Right ventricle myocardium superior (tissue), 1 donor: ENCODE measurements at regions not wholly inside any gene's neighbourhood (a gene's known extent, or its start where the extent isn't known, plus 50 kb on each side); places are given as distances from the start of the nearest gene placed in this dataset.
A peak's percentile ranks its signal among the peaks of the same experiment; 100 is the strongest.
"Not testable (repeated sequence)": the region's sequence is repeated elsewhere in the genome, so short reads cannot be mapped to it uniquely, and the experiment has no call there.

Experiments
- ATAC-seq: fragments of 200-7000 bp; cut with Tn5 transposase; one replicate; pipeline ENCODE4 v1.9.1; 2020; ENCODE audit warnings: mild to moderate bottlenecking; ENCODE audit not compliant: poor library complexity
- DNase-seq: peaks from one replicate; pipeline ENCODE4 v3.0.0-alpha.2; 2020
- intact Hi-C: fragments of 100-400 bp; cut with DNase I; formaldehyde crosslinking; loops from one replicate; pipeline ENCODE4 v1.11.2; 2022
- donor health status: DM: no; HTN: yes; CAD: no; lungs with severe emphysema.

DNA sequence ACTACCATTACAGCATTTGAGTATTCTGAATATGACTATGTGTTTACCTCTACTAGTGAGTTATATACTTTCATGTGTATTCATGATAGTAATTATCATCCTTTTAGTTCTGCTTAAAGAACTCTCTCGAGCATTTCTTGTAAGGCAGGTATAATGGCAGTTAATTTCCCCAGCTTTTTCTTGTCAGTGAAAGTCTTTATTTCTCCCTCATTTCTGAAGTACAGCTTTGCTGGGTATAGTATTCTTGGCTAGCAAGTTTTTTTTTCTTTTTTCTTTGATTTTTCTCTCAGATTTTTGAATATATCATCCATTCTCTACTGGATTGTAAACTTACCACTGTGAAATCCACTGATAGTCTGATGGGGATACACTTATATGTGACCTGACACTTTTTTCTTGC lies 165.9 kb upstream of the ARHGAP5 start:
- DNase-seq (no peak), ATAC-seq (no peak)
- intact Hi-C loops: no loop called here

DNA sequence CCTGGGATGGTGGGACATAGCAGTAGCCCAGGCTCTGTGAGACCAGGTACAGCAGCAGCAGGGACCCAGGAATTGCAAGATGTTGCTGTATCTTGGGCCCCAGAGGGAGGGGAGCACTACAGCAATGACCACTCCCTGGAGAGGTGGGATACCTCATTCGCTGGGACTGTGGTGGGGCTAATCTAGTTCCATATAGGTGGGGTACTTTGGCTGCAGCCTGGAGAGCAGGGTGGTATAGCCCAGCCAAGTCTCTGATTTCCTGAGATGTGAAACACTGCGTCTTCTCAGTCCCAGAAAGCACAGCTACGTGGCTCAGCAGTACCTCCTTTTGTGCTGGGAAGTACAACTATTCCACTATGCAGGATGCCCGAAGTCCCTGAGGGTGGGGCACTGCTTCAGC lies 163.7 kb upstream of the ARHGAP5 start:
- ATAC-seq: no peak
- DNase-seq: no peak
- intact Hi-C loops: no loop called here

- intact Hi-C loops, ATAC-seq: not testable (repeated sequence)
Observed at GRCh38 chr14:31918289-31918688, 158.8 kb upstream of the ARHGAP5 start.

DNA sequence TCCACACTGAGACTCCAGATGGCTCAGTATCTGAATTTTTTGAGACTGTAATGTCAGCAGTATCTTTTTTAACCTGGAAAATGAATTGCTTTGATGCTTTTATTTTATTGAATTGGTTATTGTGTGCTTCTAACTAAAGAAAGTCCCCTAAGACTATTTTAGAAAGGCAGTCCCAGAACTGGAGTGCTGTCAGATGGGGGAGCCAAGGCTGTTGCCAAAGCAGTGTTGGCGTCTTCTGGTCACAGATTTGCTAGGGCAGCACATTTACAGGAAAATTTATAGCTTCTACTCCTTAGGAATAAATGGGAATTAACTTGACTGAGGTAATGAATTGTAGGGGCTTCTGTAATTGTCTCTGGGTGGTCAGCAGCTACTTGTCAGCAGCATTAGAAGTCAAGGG lies 157.1 kb upstream of the ARHGAP5 start:
- intact Hi-C loops: loop anchor here (10.0 kb wide), 1 partner anchor 355 kb away; the partner anchor contains the start of gene NUBPL
- DNase-seq (no peak), ATAC-seq (peak; percentile 45)

More at GRCh38 chr14:31918289-31918688, 158.8 kb upstream of the ARHGAP5 start:
- DNase-seq: not testable (repeated sequence)

DNA sequence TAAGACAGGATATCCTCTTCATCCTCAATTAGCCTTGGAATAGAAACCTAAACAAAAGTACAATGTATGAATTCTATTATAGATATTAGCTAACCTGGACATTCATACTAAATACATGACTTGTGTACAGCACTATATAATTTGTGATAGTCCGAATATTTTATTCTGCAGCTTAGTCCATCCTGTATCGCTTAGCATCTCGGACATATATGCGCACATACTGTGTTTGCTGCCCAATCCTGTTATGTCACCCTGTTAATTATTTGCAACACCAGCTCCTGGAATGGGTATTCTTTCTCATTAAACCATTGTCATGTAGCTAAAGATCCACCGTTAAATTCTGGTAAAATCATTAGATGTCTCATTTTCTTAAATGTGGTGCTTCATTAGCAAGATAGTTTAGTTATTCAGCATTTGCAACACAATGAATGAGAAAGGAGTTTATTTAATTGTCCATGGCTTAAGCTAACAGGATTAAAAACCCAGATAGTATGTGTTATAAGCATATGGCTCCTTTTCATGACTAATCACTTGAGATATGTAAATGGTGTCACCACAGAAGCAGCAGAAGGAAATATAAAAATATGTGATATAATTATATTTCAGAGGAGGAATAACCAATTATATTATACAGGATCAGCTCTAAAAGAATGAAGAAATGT lies 156.0 kb upstream of the ARHGAP5 start:
- no peak for ATAC-seq
- DNase-seq: no peak
- intact Hi-C loops: loop anchor here (10.0 kb wide), 1 partner anchor 356 kb away; the partner anchor contains the start of gene NUBPL

DNA sequence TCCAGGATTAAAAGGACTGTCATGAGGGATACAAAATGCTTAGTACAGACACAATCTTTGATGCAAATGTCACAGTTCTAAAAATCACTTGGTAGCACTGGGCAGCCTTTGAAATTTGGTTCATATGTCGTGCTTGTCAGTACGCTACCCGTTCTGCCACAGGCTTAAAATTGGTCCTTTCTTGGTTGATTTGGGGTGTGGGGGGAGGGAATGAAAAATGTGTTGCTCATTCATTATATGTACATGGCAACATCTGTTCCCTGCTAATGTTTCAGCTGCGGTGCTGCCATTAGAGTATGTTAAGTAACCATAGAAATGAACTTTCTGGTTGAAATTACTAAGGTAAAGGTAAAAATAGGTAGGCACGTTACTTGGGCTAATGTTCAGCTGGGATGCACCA lies 155.4 kb upstream of the ARHGAP5 start:
- ATAC-seq (no peak), DNase-seq (no peak)
- intact Hi-C loops: loop anchor here (10.0 kb wide), 1 partner anchor 357 kb away; the partner anchor contains the start of gene NUBPL

DNA sequence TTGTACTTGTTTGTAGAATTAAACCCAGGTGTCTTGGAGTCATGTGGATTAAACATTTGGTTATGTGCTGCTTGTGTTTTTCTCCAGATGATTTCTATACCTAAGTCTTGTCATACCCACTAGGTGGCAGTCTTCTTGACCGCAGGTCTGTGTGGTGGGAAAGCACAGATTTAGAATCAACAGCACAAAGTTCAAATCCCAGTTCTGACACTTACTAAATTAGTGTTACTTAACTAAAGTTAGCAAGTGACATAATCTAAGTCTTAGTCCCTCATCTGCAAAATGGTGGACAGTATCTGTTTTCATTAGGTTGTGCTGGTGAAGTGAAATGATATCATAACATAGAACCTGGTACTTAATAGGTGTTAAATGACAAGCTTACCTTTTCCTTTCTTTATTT lies 151.0 kb upstream of the ARHGAP5 start:
- DNase-seq (no peak), ATAC-seq (no peak)
- intact Hi-C loops: loop anchor here (10.0 kb wide), 1 partner anchor 361 kb away; the partner anchor contains the start of gene NUBPL

DNA sequence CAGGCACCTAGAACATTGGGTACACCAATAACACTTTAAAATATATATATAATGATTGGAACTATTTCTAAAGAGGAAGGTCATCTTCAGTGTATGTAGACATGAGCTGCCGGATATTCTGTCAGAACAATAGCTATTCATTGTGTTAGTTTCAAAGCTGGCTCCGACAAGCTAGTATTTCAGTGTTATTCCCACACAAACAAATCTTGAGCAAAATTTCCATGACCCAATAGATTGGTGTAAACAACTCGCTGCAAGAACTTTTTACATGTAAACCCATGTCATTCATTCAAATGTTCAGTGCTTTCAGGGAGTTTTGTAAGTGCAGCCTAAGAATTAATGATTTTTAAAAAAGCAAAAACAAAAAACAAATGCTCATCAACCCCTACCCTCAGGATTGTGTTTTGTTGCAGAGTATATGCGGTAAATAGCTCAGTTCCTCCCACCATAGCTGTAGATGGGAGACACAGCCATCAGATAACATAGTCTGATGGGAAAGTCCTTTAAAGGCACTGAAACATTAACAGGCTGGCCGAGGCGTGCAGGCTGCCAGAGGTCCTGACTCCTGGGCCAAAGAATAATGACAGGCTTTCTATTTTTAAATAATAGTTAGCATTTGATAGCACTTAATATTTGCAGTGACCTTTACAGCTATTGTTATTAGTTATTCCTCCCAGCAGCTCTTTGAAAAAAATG lies 150.3 kb upstream of the ARHGAP5 start:
- ATAC-seq: peak; percentile 79
- intact Hi-C loops: loop anchor here (10.0 kb wide), 1 partner anchor 362 kb away; the partner anchor contains the start of gene NUBPL
- peak; percentile 67 for DNase-seq

- intact Hi-C loops: loop anchor here (10.0 kb wide), 1 partner anchor 363 kb away; the partner anchor contains the start of gene NUBPL
- peak; percentile 87 for ATAC-seq
- DNase-seq: peak; percentile 55
Observed at GRCh38 chr14:31927348-31927832, 149.7 kb upstream of the ARHGAP5 start.

GRCh38 chr14:31930070-31930469 lies 147.0 kb upstream of the ARHGAP5 start:
- ATAC-seq (no peak), DNase-seq (no peak)
- intact Hi-C loops: loop anchor here (10.0 kb wide), 2 partner anchors 145 to 535 kb away; partner anchors contain the start of gene ARHGAP5

DNA sequence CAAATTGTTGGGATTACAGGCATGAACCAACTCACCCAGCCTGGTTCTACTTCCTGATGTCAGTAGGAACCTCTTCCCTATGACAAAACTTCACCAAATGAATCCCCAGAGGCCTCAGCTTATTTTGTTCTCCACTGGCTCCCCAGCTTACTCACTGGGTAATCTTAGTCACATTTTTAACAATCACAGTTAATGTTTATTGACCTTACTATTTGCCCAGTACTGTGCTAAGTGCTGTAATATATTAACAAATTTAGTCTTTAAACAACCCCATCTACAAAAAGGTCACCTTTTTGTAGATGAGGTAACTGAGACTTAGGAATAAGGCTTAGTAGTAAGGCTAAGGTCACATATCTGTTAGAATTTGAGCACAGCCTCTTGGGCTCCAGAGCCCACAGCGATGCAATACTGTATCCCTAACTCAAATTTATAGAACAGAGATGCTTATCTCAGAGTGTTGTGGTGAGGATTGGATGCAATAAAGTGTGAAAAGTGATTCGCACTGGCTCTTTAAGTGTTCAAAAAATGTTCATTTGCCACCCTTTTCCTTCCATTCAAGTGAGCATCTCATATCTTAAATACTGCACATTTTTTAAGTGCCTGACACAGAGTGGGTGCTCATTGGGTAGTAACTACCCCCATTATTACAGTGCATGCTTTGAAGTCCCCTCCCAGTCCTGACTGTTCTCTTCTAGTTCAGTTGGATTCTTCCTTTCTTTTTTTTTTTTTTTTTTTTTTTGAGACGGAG lies 146.4 kb upstream of the ARHGAP5 start:
- DNase-seq: no peak
- ATAC-seq: no peak
- intact Hi-C loops: loop anchor here (10.0 kb wide), 2 partner anchors 144 to 534 kb away; partner anchors contain the start of gene ARHGAP5

- no peak for DNase-seq
- intact Hi-C loops: loop anchor here (10.0 kb wide), 2 partner anchors 142 to 532 kb away; partner anchors contain the start of gene ARHGAP5
Observed at GRCh38 chr14:31932675-31933074, 144.4 kb upstream of the ARHGAP5 start.

GRCh38 chr14:31933716-31934115 lies 143.4 kb upstream of the ARHGAP5 start:
- ATAC-seq (no peak), DNase-seq (no peak)
- intact Hi-C loops: loop anchor here (10.0 kb wide), 2 partner anchors 141 to 531 kb away; partner anchors contain the start of gene ARHGAP5

More at GRCh38 chr14:31932675-31933074, 144.4 kb upstream of the ARHGAP5 start:
- ATAC-seq: no peak

DNA sequence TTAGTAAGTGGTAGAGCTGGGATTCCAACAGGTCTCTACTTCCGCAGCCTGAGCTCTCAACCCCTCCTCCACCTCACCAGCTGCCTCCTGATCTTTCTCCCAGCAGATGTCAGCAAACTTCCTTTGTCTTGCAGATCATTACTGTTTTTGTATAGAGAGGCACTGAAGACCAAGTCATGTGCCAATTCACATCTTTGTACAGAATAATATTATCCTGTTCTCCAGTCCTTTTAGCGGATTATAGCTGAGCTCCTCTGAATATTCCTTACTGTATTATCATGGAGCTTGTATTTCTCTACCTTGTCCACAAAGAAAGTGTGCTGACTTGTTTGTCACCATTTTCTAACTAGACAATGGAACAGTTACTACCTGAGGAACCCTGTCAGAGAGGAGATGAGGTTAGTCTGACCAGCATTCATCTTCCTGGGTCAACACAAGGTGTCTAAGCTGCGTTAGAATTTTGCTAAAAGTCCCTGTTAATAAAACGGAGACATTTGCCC lies 142.3 kb upstream of the ARHGAP5 start:
- DNase-seq (no peak), ATAC-seq (peak; percentile 91)
- intact Hi-C loops: loop anchor here (5.0 to 10.0 kb wide), 3 partner anchors 140 to 530 kb away; partner anchors contain the start of gene ARHGAP5

DNA sequence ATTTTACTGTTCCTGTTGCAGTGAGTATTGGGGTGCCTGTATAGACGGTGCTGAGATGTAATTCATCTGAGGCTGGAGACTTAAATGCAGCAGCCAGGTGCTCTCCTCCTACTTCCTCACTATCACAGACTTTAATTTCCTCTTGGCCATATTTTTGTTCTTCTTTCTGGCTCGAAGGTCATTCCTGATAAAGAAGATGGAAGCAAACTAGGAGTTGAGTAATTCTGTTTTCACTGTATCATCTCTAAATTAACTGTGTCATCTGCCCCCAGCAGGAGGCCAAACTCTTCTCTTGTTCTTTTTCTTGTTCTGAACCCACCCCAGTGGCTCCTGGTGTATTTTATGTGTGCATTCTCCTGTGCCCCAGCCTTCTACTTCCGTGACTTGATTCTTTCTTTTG lies 141.7 kb upstream of the ARHGAP5 start:
- intact Hi-C loops: loop anchor here (5.0 to 10.0 kb wide), 3 partner anchors 139 to 529 kb away; partner anchors contain the start of gene ARHGAP5
- ATAC-seq: no peak
- DNase-seq: no peak

GRCh38 chr14:31936115-31936514 lies 141.0 kb upstream of the ARHGAP5 start:
- DNase-seq: no peak
- intact Hi-C loops: loop anchor here (5.0 to 10.0 kb wide), 3 partner anchors 139 to 529 kb away; partner anchors contain the start of gene ARHGAP5
- no peak for ATAC-seq

DNA sequence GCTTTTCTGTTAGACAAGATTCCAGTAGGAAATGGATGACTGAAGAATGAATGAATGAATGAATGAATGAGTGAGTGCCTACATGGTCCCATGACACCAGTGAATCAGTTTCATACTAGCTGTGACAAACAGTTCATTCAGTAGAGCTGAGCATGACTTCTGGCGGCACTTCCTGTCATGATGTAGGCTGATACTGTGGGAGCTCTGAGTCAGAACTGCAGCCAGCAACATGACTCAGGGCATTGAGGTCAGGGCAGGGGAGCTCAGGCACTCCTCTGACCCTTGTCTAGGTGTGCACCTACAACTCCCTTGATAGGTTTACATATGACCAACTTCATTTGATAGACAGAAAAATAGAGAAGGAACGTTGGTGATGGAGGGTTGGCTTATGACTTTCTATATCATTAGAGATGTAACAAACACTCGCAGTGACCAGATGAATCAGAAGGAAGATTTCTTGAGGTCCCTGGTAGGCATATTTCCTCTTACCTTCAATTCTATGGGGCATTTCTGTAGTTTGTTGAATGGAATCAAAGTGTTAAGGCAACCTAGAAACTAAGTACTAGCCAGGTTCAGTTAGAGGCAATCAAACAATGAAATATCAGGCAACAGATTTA lies 139.3 kb upstream of the ARHGAP5 start:
- DNase-seq (no peak), ATAC-seq (peak; percentile 69)
- intact Hi-C loops: loop anchor here (5.0 to 10.0 kb wide), 3 partner anchors 137 to 527 kb away; partner anchors contain the start of gene ARHGAP5

DNA sequence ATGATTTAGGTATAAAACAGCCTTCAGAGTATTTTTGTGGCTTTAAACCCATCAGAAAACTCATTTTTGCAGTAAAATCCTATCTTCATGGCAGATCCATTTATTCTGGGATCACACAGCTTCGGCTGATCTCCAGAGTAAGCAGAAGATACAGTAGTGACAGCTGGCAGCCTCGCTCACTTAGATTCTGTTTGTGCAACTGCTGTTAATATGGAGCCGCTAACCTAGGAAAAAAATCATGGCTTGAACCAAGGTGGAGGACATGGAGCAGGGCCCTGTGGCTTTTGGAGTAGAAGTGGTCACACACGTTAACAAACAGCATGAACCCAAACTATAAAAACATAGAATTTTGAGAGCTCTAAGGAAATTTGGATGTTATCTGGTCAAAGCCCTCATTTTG lies 137.2 kb upstream of the ARHGAP5 start:
- intact Hi-C loops: loop anchor here (5.0 to 10.0 kb wide), 3 partner anchors 135 to 525 kb away; partner anchors contain the start of gene ARHGAP5
- ATAC-seq (no peak), DNase-seq (no peak)
